K562 (cell line): ENCODE measurements at regions not wholly inside any gene's neighbourhood (a gene's known extent, or its start where the extent isn't known, plus 50 kb on each side); places are given as distances from the start of the nearest gene placed in this dataset.

Source experiments
- AFF1 ChIP-seq, 2 experiments: fragments of 450-650 bp; IDR thresholded peaks; 2 replicates each; pipeline ENCODE4 v1.6.1; 2018; ENCODE audit warnings: mild to moderate bottlenecking in 2 of 2, low read depth in 1 of 2; ENCODE audit not compliant: partially characterized antibody in 2 of 2
- CSDE1 ChIP-seq, 2 experiments: fragments of 450-650 bp; IDR thresholded peaks; 2 replicates each; pipeline ENCODE4 v1.6.1; 2016; ENCODE audit warnings: mild to moderate bottlenecking in 1 of 2
- GATA2 ChIP-seq: sonication (generic); formaldehyde crosslinking; IDR thresholded peaks from 2 replicates; pipeline ENCODE4 v1.4.0; 2020; ENCODE audit warnings: mild to moderate bottlenecking, missing genetic modification reagents
- NCOA4 ChIP-seq: fragments of 450-650 bp; IDR thresholded peaks from 2 replicates; pipeline ENCODE4 v1.6.1; 2018; ENCODE audit warnings: mild to moderate bottlenecking; ENCODE audit not compliant: partially characterized antibody
- NRF1 ChIP-seq, 2 experiments: fragments of 450-650 bp; IDR thresholded peaks in 1 of 2; conservative IDR thresholded peaks in 1 of 2; 2 replicates each; pipeline ENCODE4 v1.6.1; 2014; ENCODE audit warnings: mild to moderate bottlenecking in 2 of 2
- PCBP2 ChIP-seq: fragments of 200-400 bp; formaldehyde crosslinking; IDR thresholded peaks from 2 replicates; pipeline ENCODE4 v1.6.1; 2018; ENCODE audit warnings: low read length, low read depth, mild to moderate bottlenecking, moderate library complexity; ENCODE audit not compliant: poor library complexity, severe bottlenecking
- POLR2B ChIP-seq: fragments of 450-650 bp; IDR thresholded peaks from 2 replicates; pipeline ENCODE4 v1.6.1; 2018; ENCODE audit warnings: low read depth; ENCODE audit not compliant: partially characterized antibody
- PTRF ChIP-seq: fragments of 450-650 bp; IDR thresholded peaks from 2 replicates; pipeline ENCODE4 v1.6.1; 2016; ENCODE audit warnings: mild to moderate bottlenecking, missing genetic modification characterization, missing compliant biosample characterization
- RBFOX2 ChIP-seq: fragments of 200-400 bp; formaldehyde crosslinking; IDR thresholded peaks from 2 replicates; pipeline ENCODE4 v1.6.1; 2017; ENCODE audit warnings: low read depth, mild to moderate bottlenecking, low read length, moderate library complexity
- RBM25 ChIP-seq: fragments of 200-400 bp; formaldehyde crosslinking; IDR thresholded peaks from 2 replicates; pipeline ENCODE4 v1.6.1; 2018; ENCODE audit warnings: low read length, low read depth, moderate library complexity; ENCODE audit not compliant: severe bottlenecking
- RBM34 ChIP-seq: fragments of 200-400 bp; formaldehyde crosslinking; IDR thresholded peaks from 2 replicates; pipeline ENCODE4 v1.6.1; 2018; ENCODE audit warnings: low read length, borderline replicate concordance; ENCODE audit not compliant: insufficient read depth
- REST ChIP-seq, 2 experiments: fragments of 450-650 bp; formaldehyde crosslinking in 1 of 2; IDR thresholded peaks; 2 replicates each; pipeline versions ENCODE4 v1.4.0 to v1.6.1; 2014 to 2020; ENCODE audit warnings: mild to moderate bottlenecking in 2 of 2, borderline replicate concordance in 1 of 2, low read depth in 1 of 2
- SETDB1 ChIP-seq: IDR thresholded peaks from one replicate; pipeline ENCODE4 v1.6.1; 2012; ENCODE audit warnings: low read length, control low read depth, inconsistent platforms
- SP2 ChIP-seq: IDR thresholded peaks from 2 replicates; pipeline ENCODE4 v1.6.1; 2011; ENCODE audit warnings: mild to moderate bottlenecking, low read depth, low read length, moderate library complexity; ENCODE audit not compliant: poor library complexity, severe bottlenecking; ENCODE audit errors: extremely low read depth
- ZNF436 ChIP-seq: fragments of 250-450, 450-650 bp; sonication (Bioruptor Pico); formaldehyde crosslinking; IDR thresholded peaks from 2 replicates; pipeline ENCODE4 v1.7.0; 2020; ENCODE audit warnings: mild to moderate bottlenecking
- ZNF589 ChIP-seq: fragments of 200-800 bp; sonication (Bioruptor generic); IDR thresholded peaks from 2 replicates; pipeline ENCODE4 v1.6.1; 2016; ENCODE audit warnings: low read depth, missing genetic modification characterization, missing compliant biosample characterization

GRCh38 chr6:100228834-100229441 lies 234.9 kb upstream of the MCHR2 start (continued):
- TF ChIP-seq AFF1 (IDR thresholded peaks at IDR 0.05; ENCODE audit: low read depth in 1 of 2, partially characterized antibody in 2 of 2) (no peak), GATA2 (no peak), PTRF (no peak), SP2 (no peak), ZNF436 (CRISPR knock-in tag) (no peak), POLR2B (peak; percentile 6), SETDB1 (no peak), RBFOX2 (peak; percentile 85), PCBP2 (no peak), NRF1 (conservative IDR thresholded peaks at IDR 0.05 in 1 of 2, IDR thresholded peaks at IDR 0.05 in 1 of 2) (no peak; a peak in 1 of 4 replicates), ZNF589 (CRISPR knock-in tag) (no peak), RBM25 (peak; percentile 25), REST (IDR thresholded peaks at IDR 0.05; ENCODE audit: borderline replicate concordance) (peak; percentile 94), REST (CRISPR knock-in tag; IDR thresholded peaks at IDR 0.05; ENCODE audit: low read depth) (no peak), RBM34 (no peak), NCOA4 (no peak), CSDE1 (IDR thresholded peaks at IDR 0.05) (no peak)
